ENCODE measurements at regions not wholly inside any gene's neighbourhood (a gene's known extent, or its start where the extent isn't known, plus 50 kb on each side); places are given as distances from the start of the nearest gene placed in this dataset.

- H4K20me1 ChIP-seq (ENCODE audit: insufficient read depth, low read length): no peaks in the 10 kb centered on the region
- H3K9me3 ChIP-seq (ENCODE audit: low read length): no peaks in the 10 kb centered on the region
- no peak overlapping the region for H3K27ac ChIP-seq (ENCODE audit: low read depth, low read length, poor library complexity, severe bottlenecking)
- no peaks in the 10 kb centered on the region for H3K36me3 ChIP-seq (ENCODE audit: insufficient read depth, low read length)
- no peak overlapping the region for H3K4me3 ChIP-seq (ENCODE audit: low read depth, low read length, poor library complexity, severe bottlenecking)
- no peak overlapping the region for H2AFZ ChIP-seq (ENCODE audit: low read length)
- no TSS peak for BruUV-seq (replicated peaks)
- ChIA-PET CTCF (ENCODE audit: unreplicated experiment) (no interaction called here), POLR2A (interaction anchor here (0.6 kb wide), 1 partner anchor 1061 kb away, joined by 4 read pairs; no protein-coding TSS in a partner anchor)
- H3K4me1 ChIP-seq (ENCODE audit: insufficient read depth, low read length, poor library complexity, severe bottlenecking): peaks cover 18% of the 10 kb centered on the region
- TF ChIP-seq CTCF (conservative IDR thresholded peaks at IDR 0.05; ENCODE audit: low read length) (no peak), EZH2phosphoT487 (IDR thresholded peaks at IDR 0.05; ENCODE audit: borderline replicate concordance, low read depth, low read length) (no peak)
- H3K79me2 ChIP-seq (ENCODE audit: insufficient read depth, low read depth, low read length): no peaks in the 10 kb centered on the region
- H3K9me2 ChIP-seq (ENCODE audit: insufficient read depth, low read length): no peaks in the 10 kb centered on the region
- intact Hi-C loops (cut with micrococcal nuclease; ENCODE audit: unreplicated experiment): no loop called here
- no peak overlapping the region for H3K4me2 ChIP-seq (ENCODE audit: low read length)
- no peak for DNase-seq (ENCODE audit: low spot score)
These were observed 201.7 kb downstream of the SPRY1 start for GRCh38 chr4:123598331-123598730.

- H3K4me3 ChIP-seq (ENCODE audit: low read depth, low read length, poor library complexity, severe bottlenecking): no peak overlapping the region
- H3K9me2 ChIP-seq (ENCODE audit: insufficient read depth, low read length): no peaks in the 10 kb centered on the region
- BruUV-seq (replicated peaks): no TSS peak
- no peaks in the 10 kb centered on the region for H3K36me3 ChIP-seq (ENCODE audit: insufficient read depth, low read length)
- ChIA-PET CTCF (ENCODE audit: unreplicated experiment) (no interaction called here), POLR2A (no interaction called here)
- H3K4me2 ChIP-seq (ENCODE audit: low read length): peak overlapping the region; percentile 51
- H4K20me1 ChIP-seq (ENCODE audit: insufficient read depth, low read length): no peaks in the 10 kb centered on the region
- no peaks in the 10 kb centered on the region for H3K79me2 ChIP-seq (ENCODE audit: insufficient read depth, low read depth, low read length)
- DNase-seq (ENCODE audit: low spot score): no peak
- intact Hi-C loops (cut with micrococcal nuclease; ENCODE audit: unreplicated experiment): no loop called here
- H3K4me1 ChIP-seq (ENCODE audit: insufficient read depth, low read length, poor library complexity, severe bottlenecking): peaks cover 18% of the 10 kb centered on the region
- no peaks in the 10 kb centered on the region for H3K9me3 ChIP-seq (ENCODE audit: low read length)
- H3K27ac ChIP-seq (ENCODE audit: low read depth, low read length, poor library complexity, severe bottlenecking): no peak overlapping the region
- TF ChIP-seq EZH2phosphoT487 (IDR thresholded peaks at IDR 0.05; ENCODE audit: borderline replicate concordance, low read depth, low read length) (no peak), CTCF (conservative IDR thresholded peaks at IDR 0.05; ENCODE audit: low read length) (no peak)
- H2AFZ ChIP-seq (ENCODE audit: low read length): no peak overlapping the region
These were observed 202.7 kb downstream of the SPRY1 start for GRCh38 chr4:123599061-123599919.

Measured in OCI-LY7 (cell line).